Liver (tissue), 7 donors: ENCODE measurements at regions not wholly inside any gene's neighbourhood (a gene's known extent, or its start where the extent isn't known, plus 50 kb on each side); places are given as distances from the start of the nearest gene placed in this dataset.

Experiments
- DNase-seq: peaks from one replicate; pipeline ENCODE4 v3.0.0-alpha.2; 2017; ENCODE audit warnings: low spot score
- H3K27ac ChIP-seq, 2 donors: one replicate each; pipeline ENCODE4 v1.7.0; 2013; ENCODE audit warnings: inconsistent platforms in 2 of 2, low read length in 2 of 2, control low read depth in 1 of 2, low read depth in 1 of 2, mild to moderate bottlenecking in 1 of 2
- H3K27me3 ChIP-seq, 4 donors: one replicate each; pipeline versions ENCODE4 v1.6.1 to v1.7.0; 2013; ENCODE audit warnings: low read length in 3 of 4, inconsistent platforms in 1 of 4, mild to moderate bottlenecking in 1 of 4, moderate library complexity in 1 of 4; ENCODE audit not compliant: control insufficient read depth in 4 of 4, insufficient read depth in 4 of 4
- H3K36me3 ChIP-seq, 4 donors: one replicate each; pipeline versions ENCODE4 v1.6.1 to v1.7.0; 2013; ENCODE audit warnings: low read length in 3 of 4, mild to moderate bottlenecking in 3 of 4, low read depth in 1 of 4, moderate library complexity in 1 of 4; ENCODE audit not compliant: control insufficient read depth in 4 of 4, insufficient read depth in 3 of 4
- H3K4me1 ChIP-seq, 4 donors: one replicate each; pipeline versions ENCODE4 v1.6.1 to v1.7.0; 2013; ENCODE audit warnings: low read length in 3 of 4, mild to moderate bottlenecking in 3 of 4, moderate library complexity in 1 of 4; ENCODE audit not compliant: control insufficient read depth in 4 of 4, insufficient read depth in 4 of 4
- H3K4me3 ChIP-seq, 3 donors: one replicate each; pipeline versions ENCODE4 v1.6.1 to v1.7.0; 2013; ENCODE audit warnings: low read length in 3 of 3, control low read depth in 1 of 3, low read depth in 1 of 3, mild to moderate bottlenecking in 1 of 3
- H3K9ac ChIP-seq, 2 donors: one replicate each; pipeline ENCODE4 v1.7.0; 2013; ENCODE audit warnings: low read length in 2 of 2, mild to moderate bottlenecking in 2 of 2, moderate library complexity in 2 of 2, control low read depth in 1 of 2, low read depth in 1 of 2
- H3K9me3 ChIP-seq, 4 donors: one replicate each; pipeline versions ENCODE4 v1.6.1 to v1.7.0; 2013; ENCODE audit warnings: low read length in 3 of 4; ENCODE audit not compliant: control insufficient read depth in 4 of 4
- ATF3 ChIP-seq: IDR thresholded peaks from 2 replicates; pipeline ENCODE4 v1.6.1; 2016; ENCODE audit warnings: antibody characterized with exemption
- FOXA2 ChIP-seq: IDR thresholded peaks from 2 replicates; pipeline ENCODE4 v1.6.1; 2016; ENCODE audit warnings: antibody characterized with exemption
- GABPA ChIP-seq, 2 donors: IDR thresholded peaks in 1 of 2; conservative IDR thresholded peaks in 1 of 2; 2 replicates each; pipeline ENCODE4 v1.6.1; 2016; ENCODE audit warnings: antibody characterized with exemption in 2 of 2, mild to moderate bottlenecking in 1 of 2, moderate library complexity in 1 of 2
- JUND ChIP-seq, 2 donors: IDR thresholded peaks; 2 replicates each; pipeline ENCODE4 v1.6.1; 2016; ENCODE audit warnings: antibody characterized with exemption in 2 of 2
- NR2F2 ChIP-seq: IDR thresholded peaks from 2 replicates; pipeline ENCODE4 v1.6.1; 2016; ENCODE audit warnings: antibody characterized with exemption
- RAD21 ChIP-seq, 2 donors: IDR thresholded peaks; 2 replicates each; pipeline ENCODE4 v1.6.1; 2016; ENCODE audit warnings: antibody characterized with exemption in 2 of 2, mild to moderate bottlenecking in 2 of 2
- REST ChIP-seq: IDR thresholded peaks from 2 replicates; pipeline ENCODE4 v1.6.1; 2016; ENCODE audit warnings: antibody characterized with exemption, mild to moderate bottlenecking
- RXRA ChIP-seq, 2 donors: IDR thresholded peaks; 2 replicates each; pipeline ENCODE4 v1.6.1; 2017 to 2018; ENCODE audit warnings: antibody characterized with exemption in 2 of 2, mild to moderate bottlenecking in 1 of 2
- ZBTB33 ChIP-seq: IDR thresholded peaks from 2 replicates; pipeline ENCODE4 v1.6.1; 2016; ENCODE audit warnings: antibody characterized with exemption
- WGBS: extraction: QIAGEN DNeasy Blood & Tissue Kit; methylation state at CpG from one replicate; pipeline ENCODE4 v1.1.7; 2013; 5-methylcytosine and 5-hydroxymethylcytosine counted together
- donor health status: healthy.
- donor health status: healthy.
- donor health status: healthy.
- donor health status: healthy.

- Histone ChIP-seq H3K4me1 (no peaks in the 10 kb centered on the region), H3K27ac (no peak overlapping the region), H3K9me3 (no peaks in the 10 kb centered on the region), H3K9ac (no peak overlapping the region), H3K27me3 (no peaks in the 10 kb centered on the region), H3K36me3 (no peaks in the 10 kb centered on the region), H3K4me3 (no peak overlapping the region)
- 95% methylated on average over 4 of the region's 4 CpGs for WGBS
- DNase-seq, result no peak
- no peak for TF ChIP-seq ATF3
Observed at GRCh38 chr2:58364098-58364497, 123.0 kb upstream of the FANCL start.

GRCh38 chr2:58358026-58358425, 116.9 kb upstream of the FANCL start:
- Histone ChIP-seq H3K4me3 (no peak overlapping the region), H3K9me3 (no peaks in the 10 kb centered on the region), H3K36me3 (no peaks in the 10 kb centered on the region), H3K9ac (no peak overlapping the region), H3K27me3 (no peaks in the 10 kb centered on the region), H3K27ac (no peak overlapping the region), H3K4me1 (no peaks in the 10 kb centered on the region)
- DNase-seq, result no peak
- 47% methylated on average over 1 of the region's 1 CpG for WGBS
- TF ChIP-seq GABPA (IDR thresholded peaks at IDR 0.05 in 1 of 2, conservative IDR thresholded peaks at IDR 0.05 in 1 of 2), result no peak
- no peak for TF ChIP-seq JUND (IDR thresholded peaks at IDR 0.05)
- TF ChIP-seq FOXA2, result no peak
- TF ChIP-seq ZBTB33, result no peak
- TF ChIP-seq RAD21 (IDR thresholded peaks at IDR 0.05), result no peak
- no peak for TF ChIP-seq RXRA (IDR thresholded peaks at IDR 0.05)
- TF ChIP-seq NR2F2, result no peak
- no peak for TF ChIP-seq REST

- H3K36me3 ChIP-seq, result no peaks in the 10 kb centered on the region
Observed at GRCh38 chr2:58357521-58357920, 116.4 kb upstream of the FANCL start.

More at GRCh38 chr2:58357521-58357920, 116.4 kb upstream of the FANCL start:
- H3K4me3 ChIP-seq, result no peak overlapping the region
- no peak overlapping the region for H3K9ac ChIP-seq
- H3K27me3 ChIP-seq, result no peaks in the 10 kb centered on the region
- H3K9me3 ChIP-seq, result no peaks in the 10 kb centered on the region
- no peak overlapping the region for H3K27ac ChIP-seq
- no peak for DNase-seq
- H3K4me1 ChIP-seq, result no peaks in the 10 kb centered on the region
- TF ChIP-seq RXRA (IDR thresholded peaks at IDR 0.05) (no peak), FOXA2 (no peak)
- 37% methylated on average over 2 of the region's 2 CpGs for WGBS
